ENCODE measurements at regions not wholly inside any gene's neighbourhood (a gene's known extent, or its start where the extent isn't known, plus 50 kb on each side); places are given as distances from the start of the nearest gene placed in this dataset.

GRCh38 chr6:2440516-2440915 is 195.1 kb upstream of the GMDS start:
- TF ChIP-seq, protein P1, sequence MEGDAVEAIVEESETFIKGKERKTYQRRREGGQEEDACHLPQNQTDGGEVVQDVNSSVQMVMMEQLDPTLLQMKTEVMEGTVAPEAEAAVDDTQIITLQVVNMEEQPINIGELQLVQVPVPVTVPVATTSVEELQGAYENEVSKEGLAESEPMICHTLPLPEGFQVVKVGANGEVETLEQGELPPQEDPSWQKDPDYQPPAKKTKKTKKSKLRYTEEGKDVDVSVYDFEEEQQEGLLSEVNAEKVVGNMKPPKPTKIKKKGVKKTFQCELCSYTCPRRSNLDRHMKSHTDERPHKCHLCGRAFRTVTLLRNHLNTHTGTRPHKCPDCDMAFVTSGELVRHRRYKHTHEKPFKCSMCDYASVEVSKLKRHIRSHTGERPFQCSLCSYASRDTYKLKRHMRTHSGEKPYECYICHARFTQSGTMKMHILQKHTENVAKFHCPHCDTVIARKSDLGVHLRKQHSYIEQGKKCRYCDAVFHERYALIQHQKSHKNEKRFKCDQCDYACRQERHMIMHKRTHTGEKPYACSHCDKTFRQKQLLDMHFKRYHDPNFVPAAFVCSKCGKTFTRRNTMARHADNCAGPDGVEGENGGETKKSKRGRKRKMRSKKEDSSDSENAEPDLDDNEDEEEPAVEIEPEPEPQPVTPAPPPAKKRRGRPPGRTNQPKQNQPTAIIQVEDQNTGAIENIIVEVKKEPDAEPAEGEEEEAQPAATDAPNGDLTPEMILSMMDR (IDR thresholded peaks at IDR 0.05), result no peak
- TF ChIP-seq POLR2A (IDR thresholded peaks at IDR 0.05), result no peak

Measured in adrenal gland (tissue), 5 donors.